ENCODE measurements at regions not wholly inside any gene's neighbourhood (a gene's known extent, or its start where the extent isn't known, plus 50 kb on each side); places are given as distances from the start of the nearest gene placed in this dataset.

GRCh38 chr20:19072988-19073387 lies 139.5 kb upstream of the SLC24A3 start:
- TF ChIP-seq CTCF (IDR thresholded peaks at IDR 0.05) (no peak), POLR2A (IDR thresholded peaks at IDR 0.05) (no peak)

Data from lower leg skin (tissue), 3 donors.